ENCODE measurements at regions not wholly inside any gene's neighbourhood (a gene's known extent, or its start where the extent isn't known, plus 50 kb on each side); places are given as distances from the start of the nearest gene placed in this dataset.

DNA sequence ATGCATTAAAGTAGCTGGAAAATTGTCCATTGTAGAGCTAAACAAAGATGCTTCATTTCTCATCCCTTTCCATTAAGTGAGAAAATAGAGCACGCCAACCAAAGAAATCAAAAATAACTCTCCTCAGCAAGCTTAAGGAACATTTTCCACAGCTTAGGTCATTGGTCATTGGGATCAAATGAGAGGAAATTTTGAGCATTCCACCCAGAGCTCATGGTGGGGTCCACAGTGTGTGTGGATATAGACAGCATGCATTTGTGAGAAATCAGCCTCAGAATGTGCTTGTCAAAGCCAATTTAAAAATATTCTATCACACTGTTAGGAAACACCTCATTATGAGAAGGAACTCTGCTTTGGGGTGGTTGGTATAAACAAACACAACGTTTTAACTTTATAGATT, 97.2 kb downstream of the HDGFL1 start:
- H3K4me2 ChIP-seq, result no peak overlapping the region
- H3K4me3 Mint-ChIP-seq, result no peak overlapping the region
- H3K4me1 ChIP-seq, result no peaks in the 10 kb centered on the region
- H3K4me1 Mint-ChIP-seq, result no peaks in the 10 kb centered on the region
- H3K27me3 Mint-ChIP-seq (ENCODE audit: insufficient read depth, low read depth), result peaks cover 6% of the 10 kb centered on the region
- no peak for DNase-seq (ENCODE audit: low spot score)
- H3K4me3 ChIP-seq, result no peak overlapping the region
- H3K9me3 ChIP-seq (ENCODE audit: low read depth), result no peaks in the 10 kb centered on the region
- no peaks in the 10 kb centered on the region for H3K36me3 Mint-ChIP-seq
- no peak overlapping the region for H3K27ac Mint-ChIP-seq
- H4K20me1 ChIP-seq (ENCODE audit: low read depth), result no peaks in the 10 kb centered on the region
- no peaks in the 10 kb centered on the region for H3K27me3 ChIP-seq
- peaks cover 3% of the 10 kb centered on the region for H3K9me3 Mint-ChIP-seq
- TF ChIP-seq EZH2 (IDR thresholded peaks at IDR 0.05), result no peak
- TF ChIP-seq, protein P1, sequence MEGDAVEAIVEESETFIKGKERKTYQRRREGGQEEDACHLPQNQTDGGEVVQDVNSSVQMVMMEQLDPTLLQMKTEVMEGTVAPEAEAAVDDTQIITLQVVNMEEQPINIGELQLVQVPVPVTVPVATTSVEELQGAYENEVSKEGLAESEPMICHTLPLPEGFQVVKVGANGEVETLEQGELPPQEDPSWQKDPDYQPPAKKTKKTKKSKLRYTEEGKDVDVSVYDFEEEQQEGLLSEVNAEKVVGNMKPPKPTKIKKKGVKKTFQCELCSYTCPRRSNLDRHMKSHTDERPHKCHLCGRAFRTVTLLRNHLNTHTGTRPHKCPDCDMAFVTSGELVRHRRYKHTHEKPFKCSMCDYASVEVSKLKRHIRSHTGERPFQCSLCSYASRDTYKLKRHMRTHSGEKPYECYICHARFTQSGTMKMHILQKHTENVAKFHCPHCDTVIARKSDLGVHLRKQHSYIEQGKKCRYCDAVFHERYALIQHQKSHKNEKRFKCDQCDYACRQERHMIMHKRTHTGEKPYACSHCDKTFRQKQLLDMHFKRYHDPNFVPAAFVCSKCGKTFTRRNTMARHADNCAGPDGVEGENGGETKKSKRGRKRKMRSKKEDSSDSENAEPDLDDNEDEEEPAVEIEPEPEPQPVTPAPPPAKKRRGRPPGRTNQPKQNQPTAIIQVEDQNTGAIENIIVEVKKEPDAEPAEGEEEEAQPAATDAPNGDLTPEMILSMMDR (IDR thresholded peaks at IDR 0.05), result no peak
- no peak for TF ChIP-seq EZH2phosphoT487 (IDR thresholded peaks at IDR 0.05)
- H2AFZ ChIP-seq (replicated peaks), result no peak overlapping the region
- H3F3A ChIP-seq (ENCODE audit: low read depth), result no peaks in the 10 kb centered on the region
- no peaks in the 10 kb centered on the region for H3K79me2 ChIP-seq (ENCODE audit: low read depth)
- no peak overlapping the region for H3K9ac ChIP-seq
- no peaks in the 10 kb centered on the region for H3K36me3 ChIP-seq
- no peak overlapping the region for H3K27ac ChIP-seq

DNA sequence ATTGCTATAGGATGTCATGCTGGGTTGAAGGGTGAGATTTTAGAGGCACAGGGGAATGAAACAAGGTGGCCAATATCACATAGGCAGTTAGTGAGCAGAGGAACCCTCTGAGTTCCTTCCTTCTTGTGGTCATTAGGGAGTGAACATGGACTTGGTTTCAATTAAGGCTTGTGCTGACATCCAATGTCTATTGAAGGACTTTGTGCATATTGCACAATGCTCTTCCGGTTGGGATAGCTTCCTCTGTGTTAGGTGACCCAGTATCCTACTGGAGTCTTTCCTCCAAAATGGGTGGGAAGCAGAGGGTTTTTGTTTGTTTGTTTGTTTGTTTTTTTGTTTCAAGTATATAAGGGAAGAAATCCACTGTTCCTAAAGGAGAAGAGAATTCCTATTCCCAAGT, 98.5 kb downstream of the HDGFL1 start:
- Mint-ChIP-seq H3K27me3 (ENCODE audit: insufficient read depth, low read depth) (peaks cover 4% of the 10 kb centered on the region), H3K9me3 (peaks cover 1% of the 10 kb centered on the region), H3K36me3 (no peaks in the 10 kb centered on the region), H3K27ac (no peak overlapping the region), H3K4me3 (no peak overlapping the region), H3K4me1 (no peaks in the 10 kb centered on the region)
- DNase-seq (ENCODE audit: low spot score), result no peak
- Histone ChIP-seq H3K36me3 (no peaks in the 10 kb centered on the region), H2AFZ (replicated peaks) (no peak overlapping the region), H3K4me2 (no peak overlapping the region), H3F3A (ENCODE audit: low read depth) (no peaks in the 10 kb centered on the region), H3K79me2 (ENCODE audit: low read depth) (no peaks in the 10 kb centered on the region), H3K4me3 (no peak overlapping the region), H3K4me1 (no peaks in the 10 kb centered on the region), H3K9me3 (ENCODE audit: low read depth) (no peaks in the 10 kb centered on the region), H3K9ac (no peak overlapping the region), H3K27ac (no peak overlapping the region), H4K20me1 (ENCODE audit: low read depth) (no peaks in the 10 kb centered on the region), H3K27me3 (no peaks in the 10 kb centered on the region)
- TF ChIP-seq, protein P1 (IDR thresholded peaks at IDR 0.05), result no peak
- TF ChIP-seq EZH2 (IDR thresholded peaks at IDR 0.05), result no peak
- TF ChIP-seq EZH2phosphoT487 (IDR thresholded peaks at IDR 0.05), result no peak

DNA sequence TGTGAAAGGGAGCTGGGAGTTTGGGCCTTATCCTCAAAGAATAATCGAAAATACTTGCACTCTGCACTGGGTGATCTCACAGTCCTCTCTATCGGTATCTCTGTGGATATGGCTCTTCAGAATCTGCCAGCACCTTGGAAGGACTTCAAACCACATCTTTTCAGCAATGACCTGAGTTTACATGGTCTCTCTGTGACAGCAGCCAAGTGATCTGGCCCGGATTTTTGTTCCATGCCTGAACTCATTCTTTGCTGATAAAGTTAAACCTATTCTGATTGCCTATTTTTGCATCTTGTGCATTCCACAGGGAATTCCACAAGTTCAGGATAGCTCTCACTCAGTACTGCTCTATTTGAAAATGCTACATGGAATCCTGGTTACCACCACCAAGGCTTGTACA, 98.9 kb downstream of the HDGFL1 start:
- no peaks in the 10 kb centered on the region for H3K9me3 ChIP-seq (ENCODE audit: low read depth)
- H3K4me3 ChIP-seq, result no peak overlapping the region
- no peak overlapping the region for H3K27ac ChIP-seq
- H3K27me3 Mint-ChIP-seq (ENCODE audit: insufficient read depth, low read depth), result peaks cover 4% of the 10 kb centered on the region
- H4K20me1 ChIP-seq (ENCODE audit: low read depth), result no peaks in the 10 kb centered on the region
- TF ChIP-seq EZH2 (IDR thresholded peaks at IDR 0.05) (no peak), EZH2phosphoT487 (IDR thresholded peaks at IDR 0.05) (no peak)
- TF ChIP-seq, protein P1 (IDR thresholded peaks at IDR 0.05), result no peak
- no peaks in the 10 kb centered on the region for H3K36me3 Mint-ChIP-seq
- no peaks in the 10 kb centered on the region for H3K4me1 Mint-ChIP-seq
- H3K9ac ChIP-seq, result no peak overlapping the region
- H3K4me1 ChIP-seq, result no peaks in the 10 kb centered on the region
- H3K36me3 ChIP-seq, result no peaks in the 10 kb centered on the region
- no peaks in the 10 kb centered on the region for H3K27me3 ChIP-seq
- no peak overlapping the region for H3K4me3 Mint-ChIP-seq
- no peaks in the 10 kb centered on the region for H3K79me2 ChIP-seq (ENCODE audit: low read depth)
- no peaks in the 10 kb centered on the region for H3K9me3 Mint-ChIP-seq
- no peak for DNase-seq (ENCODE audit: low spot score)
- no peak overlapping the region for H2AFZ ChIP-seq (replicated peaks)
- no peaks in the 10 kb centered on the region for H3F3A ChIP-seq (ENCODE audit: low read depth)
- H3K27ac Mint-ChIP-seq, result no peak overlapping the region
- no peak overlapping the region for H3K4me2 ChIP-seq

DNA sequence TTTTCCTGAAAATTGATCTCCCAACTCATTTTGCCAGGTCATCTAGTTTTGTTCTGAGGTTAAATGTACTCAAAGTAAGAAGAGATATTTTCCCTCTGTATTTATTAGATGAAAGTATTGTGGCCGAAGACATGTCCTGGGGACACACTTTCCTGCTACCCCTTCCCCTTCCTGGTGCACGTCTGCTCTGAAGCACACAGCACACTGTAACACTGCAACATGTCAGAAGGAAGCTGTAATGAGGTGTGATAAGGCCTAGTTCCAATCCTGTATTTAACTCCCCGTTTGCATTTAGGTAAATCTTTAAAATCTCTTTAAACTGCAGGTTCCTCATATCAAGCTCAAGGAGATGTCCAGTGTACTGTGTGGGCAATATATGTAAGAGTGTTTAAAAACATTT, 99.4 kb downstream of the HDGFL1 start:
- no peaks in the 10 kb centered on the region for H3K36me3 ChIP-seq
- Mint-ChIP-seq H3K4me1 (no peaks in the 10 kb centered on the region), H3K27ac (no peak overlapping the region), H3K9me3 (no peaks in the 10 kb centered on the region), H3K27me3 (ENCODE audit: insufficient read depth, low read depth) (peaks cover 4% of the 10 kb centered on the region), H3K4me3 (no peak overlapping the region), H3K36me3 (no peaks in the 10 kb centered on the region)
- H3K4me1 ChIP-seq, result no peaks in the 10 kb centered on the region
- no peaks in the 10 kb centered on the region for H3K27me3 ChIP-seq
- H3K4me2 ChIP-seq, result no peak overlapping the region
- no peaks in the 10 kb centered on the region for H3F3A ChIP-seq (ENCODE audit: low read depth)
- H2AFZ ChIP-seq (replicated peaks), result no peak overlapping the region
- H3K27ac ChIP-seq, result no peak overlapping the region
- no peak overlapping the region for H3K4me3 ChIP-seq
- TF ChIP-seq, protein P1 (IDR thresholded peaks at IDR 0.05), result no peak
- TF ChIP-seq EZH2 (IDR thresholded peaks at IDR 0.05), result no peak
- no peak for TF ChIP-seq EZH2phosphoT487 (IDR thresholded peaks at IDR 0.05)
- no peaks in the 10 kb centered on the region for H4K20me1 ChIP-seq (ENCODE audit: low read depth)
- H3K9ac ChIP-seq, result no peak overlapping the region
- no peaks in the 10 kb centered on the region for H3K79me2 ChIP-seq (ENCODE audit: low read depth)
- no peak for DNase-seq (ENCODE audit: low spot score)
- H3K9me3 ChIP-seq (ENCODE audit: low read depth), result no peaks in the 10 kb centered on the region

Data from neural progenitor cell (in vitro differentiated cells).